Endothelial cell of umbilical vein (primary cell): ENCODE measurements at regions not wholly inside any gene's neighbourhood (a gene's known extent, or its start where the extent isn't known, plus 50 kb on each side); places are given as distances from the start of the nearest gene placed in this dataset.

Source experiments
- CTCF ChIP-seq, 2 donors: IDR thresholded peaks; 1 replicate in 1 of 2; 2 replicates in 1 of 2; pipeline ENCODE4 v1.5.1; 2011; ENCODE audit warnings: low read length in 2 of 2, mild to moderate bottlenecking in 2 of 2, moderate library complexity in 2 of 2, control low read depth in 1 of 2, inconsistent platforms in 1 of 2, low read depth in 1 of 2; ENCODE audit not compliant: insufficient read depth in 1 of 2; ENCODE audit errors: extremely low read depth in 1 of 2
- EZH2 ChIP-seq: IDR thresholded peaks from 2 replicates; pipeline ENCODE4 v1.6.1; 2012; ENCODE audit warnings: borderline replicate concordance, low read depth, mild to moderate bottlenecking, moderate library complexity, low read length, inconsistent platforms; ENCODE audit not compliant: severe bottlenecking
- MAX ChIP-seq: IDR thresholded peaks from 2 replicates; pipeline ENCODE4 v1.6.1; 2011; ENCODE audit not compliant: insufficient read depth, insufficient read length
- POLR2A ChIP-seq: IDR thresholded peaks from 2 replicates; pipeline ENCODE4 v1.6.1; 2012; ENCODE audit warnings: low read depth, mild to moderate bottlenecking, control low read depth, low read length
- POLR2AphosphoS5 ChIP-seq: IDR thresholded peaks from 2 replicates; pipeline ENCODE4 v1.6.1; 2012; ENCODE audit warnings: low read depth, mild to moderate bottlenecking, control low read depth, low read length, moderate library complexity; ENCODE audit not compliant: insufficient read depth

- TF ChIP-seq CTCF (IDR thresholded peaks at IDR 0.05; ENCODE audit: extremely low read depth in 1 of 2, insufficient read depth in 1 of 2, low read depth in 1 of 2, low read length in 2 of 2) (no peak), POLR2A (no peak), EZH2 (no peak), POLR2AphosphoS5 (no peak), MAX (no peak)
These were observed 1718.8 kb upstream of the PCDH10 start for GRCh38 chr4:131430302-131430701.
